BE2C (cell line): ENCODE measurements at regions not wholly inside any gene's neighbourhood (a gene's known extent, or its start where the extent isn't known, plus 50 kb on each side); places are given as distances from the start of the nearest gene placed in this dataset.

Experiments
- DNase-seq: peaks from one replicate; pipeline ENCODE4 v3.0.0-alpha.2; 2020
- H3K27me3 ChIP-seq: fragments of 250-450 bp; sonication (Bioruptor Pico); 2 replicates; pipeline ENCODE4 v1.5.1; 2020; ENCODE audit warnings: mild to moderate bottlenecking
- H3K36me3 ChIP-seq: fragments of 250-450 bp; sonication (Bioruptor Pico); 2 replicates; pipeline ENCODE4 v1.5.1; 2020; ENCODE audit warnings: mild to moderate bottlenecking
- H3K4me1 ChIP-seq: fragments of 250-450 bp; sonication (Bioruptor Pico); 2 replicates; pipeline ENCODE4 v1.5.1; 2020
- H3K4me3 ChIP-seq: 2 replicates; pipeline ENCODE4 v1.5.1; 2011; ENCODE audit warnings: low read depth, low read length
- H3K9me3 ChIP-seq: fragments of 250-450 bp; sonication (Bioruptor Pico); 2 replicates; pipeline ENCODE4 v1.5.1; 2020
- CTCF ChIP-seq: IDR thresholded peaks from 2 replicates; pipeline ENCODE4 v1.5.1; 2012; ENCODE audit warnings: mild to moderate bottlenecking, low read depth, low read length

- H3K36me3 ChIP-seq = no peaks in the 10 kb centered on the region
- H3K4me3 ChIP-seq = no peak overlapping the region
- H3K4me1 ChIP-seq = no peaks in the 10 kb centered on the region
- H3K27me3 ChIP-seq = no peaks in the 10 kb centered on the region
- no peaks in the 10 kb centered on the region for H3K9me3 ChIP-seq
- TF ChIP-seq CTCF = no peak
- no peak for DNase-seq
Observed at GRCh38 chr12:88329833-88330232, 187.7 kb downstream of the TMTC3 start.

- DNase-seq = no peak
- no peak for TF ChIP-seq CTCF
- Histone ChIP-seq H3K4me3 (no peak overlapping the region), H3K4me1 (no peaks in the 10 kb centered on the region), H3K36me3 (no peaks in the 10 kb centered on the region), H3K9me3 (no peaks in the 10 kb centered on the region), H3K27me3 (no peaks in the 10 kb centered on the region)
Observed at GRCh38 chr12:88334271-88334670, 192.2 kb downstream of the TMTC3 start.

GRCh38 chr12:88336076-88336739 lies 194.1 kb downstream of the TMTC3 start:
- DNase-seq = no peak
- H3K4me3 ChIP-seq = no peak overlapping the region
- no peaks in the 10 kb centered on the region for H3K4me1 ChIP-seq
- H3K27me3 ChIP-seq = no peaks in the 10 kb centered on the region
- no peaks in the 10 kb centered on the region for H3K36me3 ChIP-seq
- no peak for TF ChIP-seq CTCF
- no peaks in the 10 kb centered on the region for H3K9me3 ChIP-seq

GRCh38 chr12:88338486-88338885 lies 196.4 kb downstream of the TMTC3 start:
- Histone ChIP-seq H3K4me1 (no peaks in the 10 kb centered on the region), H3K9me3 (no peaks in the 10 kb centered on the region), H3K36me3 (no peaks in the 10 kb centered on the region), H3K27me3 (no peaks in the 10 kb centered on the region), H3K4me3 (no peak overlapping the region)
- no peak for DNase-seq
- TF ChIP-seq CTCF = no peak

GRCh38 chr12:88339254-88339949 lies 197.3 kb downstream of the TMTC3 start:
- no peak for TF ChIP-seq CTCF
- H3K27me3 ChIP-seq = no peaks in the 10 kb centered on the region
- H3K36me3 ChIP-seq = no peaks in the 10 kb centered on the region
- no peaks in the 10 kb centered on the region for H3K9me3 ChIP-seq
- no peak overlapping the region for H3K4me3 ChIP-seq
- no peak for DNase-seq
- no peaks in the 10 kb centered on the region for H3K4me1 ChIP-seq

GRCh38 chr12:88339966-88340365 lies 197.9 kb downstream of the TMTC3 start:
- Histone ChIP-seq H3K27me3 (no peaks in the 10 kb centered on the region), H3K4me3 (no peak overlapping the region), H3K4me1 (no peaks in the 10 kb centered on the region), H3K36me3 (no peaks in the 10 kb centered on the region), H3K9me3 (no peaks in the 10 kb centered on the region)
- no peak for DNase-seq
- no peak for TF ChIP-seq CTCF
